Right atrium auricular region (tissue), 2 donors: ENCODE measurements at regions not wholly inside any gene's neighbourhood (a gene's known extent, or its start where the extent isn't known, plus 50 kb on each side); places are given as distances from the start of the nearest gene placed in this dataset.

Experiments used
- DNase-seq: peaks from one replicate; pipeline ENCODE4 v3.0.0-alpha.2; 2019; ENCODE audit warnings: low spot score
- H3K27ac ChIP-seq, 2 donors: fragments of 200-600 bp; sonication (generic); 1 replicate in 1 of 2; 2 replicates in 1 of 2; pipeline ENCODE4 v1.5.1; 2016 to 2019
- H3K27me3 ChIP-seq, 2 donors: fragments of 200-600 bp; sonication (generic); one replicate each; pipeline versions ENCODE4 v1.5.1 to v1.6.0; 2017 to 2019
- H3K36me3 ChIP-seq: fragments of 200-600 bp; sonication (generic); one replicate; pipeline ENCODE4 v1.5.1; 2016
- H3K4me1 ChIP-seq, 2 donors: fragments of 200-600 bp; sonication (generic); one replicate each; pipeline versions ENCODE4 v1.5.1 to v1.6.0; 2017 to 2019
- H3K4me3 ChIP-seq, 2 donors: fragments of 200-600 bp; sonication (generic); 1 replicate in 1 of 2; 2 replicates in 1 of 2; pipeline ENCODE4 v1.5.1; 2017 to 2019; ENCODE audit warnings: mild to moderate bottlenecking in 1 of 2, moderate library complexity in 1 of 2
- H3K9me3 ChIP-seq, 2 donors: fragments of 200-600 bp; sonication (generic); one replicate each; pipeline ENCODE4 v1.5.1; 2019
- TF ChIP-seq, protein P1 (sequence below), 2 donors: fragments of 200-600 bp; sonication (generic); IDR thresholded peaks; one replicate each; pipeline ENCODE4 v1.5.1; 2019; ENCODE audit warnings: antibody characterized with exemption in 2 of 2

DNA sequence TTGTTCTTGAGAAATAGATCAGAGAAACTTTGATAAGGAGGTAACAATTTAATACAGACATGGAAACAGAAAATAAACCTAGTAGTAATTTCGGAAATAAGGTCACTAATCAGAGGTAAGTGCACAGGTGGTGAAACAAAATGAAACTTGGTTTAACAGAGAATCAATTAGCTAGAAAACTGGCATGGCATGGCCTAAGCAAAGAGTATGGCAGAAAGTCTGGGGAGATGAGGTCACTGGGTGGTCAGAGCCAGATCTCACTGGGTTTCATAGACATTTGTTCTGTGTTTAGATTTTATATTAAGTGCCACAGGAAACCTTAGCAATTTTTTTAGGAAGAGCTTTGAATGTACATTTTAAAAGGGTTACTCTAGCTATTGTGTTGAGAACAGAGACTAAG lies 1216.0 kb upstream of the PIK3C3 start:
- no peaks in the 10 kb centered on the region for H3K9me3 ChIP-seq
- no peaks in the 10 kb centered on the region for H3K27me3 ChIP-seq
- no peaks in the 10 kb centered on the region for H3K4me1 ChIP-seq
- no peak for DNase-seq
- H3K4me3 ChIP-seq: no peak overlapping the region
- TF ChIP-seq, protein P1, sequence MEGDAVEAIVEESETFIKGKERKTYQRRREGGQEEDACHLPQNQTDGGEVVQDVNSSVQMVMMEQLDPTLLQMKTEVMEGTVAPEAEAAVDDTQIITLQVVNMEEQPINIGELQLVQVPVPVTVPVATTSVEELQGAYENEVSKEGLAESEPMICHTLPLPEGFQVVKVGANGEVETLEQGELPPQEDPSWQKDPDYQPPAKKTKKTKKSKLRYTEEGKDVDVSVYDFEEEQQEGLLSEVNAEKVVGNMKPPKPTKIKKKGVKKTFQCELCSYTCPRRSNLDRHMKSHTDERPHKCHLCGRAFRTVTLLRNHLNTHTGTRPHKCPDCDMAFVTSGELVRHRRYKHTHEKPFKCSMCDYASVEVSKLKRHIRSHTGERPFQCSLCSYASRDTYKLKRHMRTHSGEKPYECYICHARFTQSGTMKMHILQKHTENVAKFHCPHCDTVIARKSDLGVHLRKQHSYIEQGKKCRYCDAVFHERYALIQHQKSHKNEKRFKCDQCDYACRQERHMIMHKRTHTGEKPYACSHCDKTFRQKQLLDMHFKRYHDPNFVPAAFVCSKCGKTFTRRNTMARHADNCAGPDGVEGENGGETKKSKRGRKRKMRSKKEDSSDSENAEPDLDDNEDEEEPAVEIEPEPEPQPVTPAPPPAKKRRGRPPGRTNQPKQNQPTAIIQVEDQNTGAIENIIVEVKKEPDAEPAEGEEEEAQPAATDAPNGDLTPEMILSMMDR (IDR thresholded peaks at IDR 0.05): no peak
- no peak overlapping the region for H3K27ac ChIP-seq
- H3K36me3 ChIP-seq: no peaks in the 10 kb centered on the region

DNA sequence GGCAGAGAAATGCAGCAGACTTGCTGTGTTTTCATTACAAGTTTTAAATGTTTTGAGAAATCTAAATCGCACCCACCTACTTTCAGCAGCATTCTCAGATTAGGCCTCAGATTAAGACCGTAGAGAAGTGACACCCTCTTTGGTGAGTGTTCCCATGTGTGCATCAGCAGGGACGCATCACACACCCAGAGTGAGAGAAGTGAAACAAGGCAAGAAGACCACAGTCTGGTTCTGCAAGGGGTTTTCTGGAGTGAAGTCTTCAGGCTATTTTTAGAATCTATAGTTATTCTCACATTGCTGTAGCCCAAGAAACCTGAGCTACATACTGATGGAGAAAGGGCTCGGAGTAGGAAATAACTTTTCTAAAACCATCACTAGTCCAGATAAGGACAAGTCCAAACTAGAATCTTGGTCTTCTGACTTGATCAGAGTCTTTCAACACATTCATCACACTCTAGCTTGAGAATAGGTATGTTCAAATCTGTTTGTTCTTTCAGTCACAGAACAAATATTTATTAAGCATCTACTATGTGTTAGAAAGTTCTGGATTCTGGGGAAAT lies 1216.6 kb upstream of the PIK3C3 start:
- H3K4me1 ChIP-seq: no peaks in the 10 kb centered on the region
- no peaks in the 10 kb centered on the region for H3K36me3 ChIP-seq
- H3K27me3 ChIP-seq: no peaks in the 10 kb centered on the region
- DNase-seq: no peak
- no peak overlapping the region for H3K4me3 ChIP-seq
- TF ChIP-seq, protein P1 (IDR thresholded peaks at IDR 0.05): no peak
- no peak overlapping the region for H3K27ac ChIP-seq
- H3K9me3 ChIP-seq: no peaks in the 10 kb centered on the region

DNA sequence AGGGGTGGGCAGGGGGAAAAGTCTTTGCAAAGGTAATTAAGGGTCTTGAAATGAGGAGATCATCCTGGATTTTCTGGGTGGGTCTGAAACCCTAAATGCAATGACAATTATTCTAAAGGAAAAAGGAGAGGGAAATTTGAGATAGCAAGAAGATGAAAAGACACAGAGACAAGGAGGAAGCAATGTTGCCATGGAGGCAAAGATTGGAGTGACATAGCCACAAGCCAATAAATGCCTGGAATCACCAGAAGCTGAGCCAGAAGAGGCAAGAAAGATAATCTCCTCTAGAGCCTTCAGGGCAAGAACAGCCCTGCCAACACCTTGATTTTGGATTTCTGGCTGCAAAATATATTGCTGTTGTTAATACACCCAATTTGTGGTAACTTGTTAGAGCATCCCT lies 1246.3 kb upstream of the PIK3C3 start:
- Histone ChIP-seq H3K27ac (no peak overlapping the region), H3K4me1 (no peaks in the 10 kb centered on the region), H3K4me3 (no peak overlapping the region), H3K36me3 (no peaks in the 10 kb centered on the region), H3K27me3 (no peaks in the 10 kb centered on the region), H3K9me3 (no peaks in the 10 kb centered on the region)
- TF ChIP-seq, protein P1 (IDR thresholded peaks at IDR 0.05): no peak
- DNase-seq: no peak

DNA sequence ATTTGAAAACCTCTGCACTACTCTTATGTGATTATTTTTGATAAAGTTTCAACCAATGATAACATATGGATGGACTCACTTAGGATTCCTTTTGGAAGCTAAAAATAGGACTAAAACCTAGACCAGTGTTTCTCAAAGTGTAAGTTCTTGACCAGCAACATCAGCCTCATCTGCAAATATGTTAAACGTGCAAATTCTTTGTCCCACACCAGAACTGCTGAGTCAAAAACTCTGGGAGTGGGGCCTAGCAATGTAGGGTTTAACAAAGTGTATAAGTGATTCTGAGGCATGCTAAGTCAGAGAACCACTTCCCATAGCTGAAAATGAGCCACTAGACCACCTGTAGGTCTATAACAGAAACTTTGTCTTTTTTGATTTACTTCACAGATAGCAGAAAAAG lies 1247.2 kb upstream of the PIK3C3 start:
- Histone ChIP-seq H3K4me3 (no peak overlapping the region), H3K27me3 (no peaks in the 10 kb centered on the region), H3K9me3 (no peaks in the 10 kb centered on the region), H3K4me1 (no peaks in the 10 kb centered on the region), H3K36me3 (no peaks in the 10 kb centered on the region), H3K27ac (no peak overlapping the region)
- TF ChIP-seq, protein P1 (IDR thresholded peaks at IDR 0.05): no peak
- no peak for DNase-seq

DNA sequence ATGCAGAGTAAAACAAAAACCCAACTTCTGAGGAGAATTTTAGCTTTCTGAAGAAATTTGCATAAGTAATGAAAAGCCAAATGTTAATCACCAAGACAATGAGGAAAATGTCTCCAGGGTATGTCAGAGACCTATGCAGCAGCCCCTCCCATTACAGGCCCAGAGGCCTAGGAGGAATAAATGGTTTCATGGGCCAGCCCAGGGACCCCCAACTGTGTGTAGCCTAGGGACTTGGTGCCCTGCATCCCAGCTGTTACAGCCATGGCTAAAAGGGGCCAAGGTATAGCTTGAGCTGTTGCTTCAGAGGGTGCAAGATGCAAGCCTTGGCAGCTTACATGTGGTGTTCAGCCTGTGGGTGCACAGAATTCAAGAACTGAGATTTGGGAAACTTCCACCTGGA lies 1256.9 kb upstream of the PIK3C3 start:
- TF ChIP-seq, protein P1 (IDR thresholded peaks at IDR 0.05): no peak
- H3K9me3 ChIP-seq: no peaks in the 10 kb centered on the region
- H3K27me3 ChIP-seq: no peaks in the 10 kb centered on the region
- no peaks in the 10 kb centered on the region for H3K36me3 ChIP-seq
- H3K4me3 ChIP-seq: no peak overlapping the region
- H3K27ac ChIP-seq: no peak overlapping the region
- no peaks in the 10 kb centered on the region for H3K4me1 ChIP-seq
- no peak for DNase-seq

DNA sequence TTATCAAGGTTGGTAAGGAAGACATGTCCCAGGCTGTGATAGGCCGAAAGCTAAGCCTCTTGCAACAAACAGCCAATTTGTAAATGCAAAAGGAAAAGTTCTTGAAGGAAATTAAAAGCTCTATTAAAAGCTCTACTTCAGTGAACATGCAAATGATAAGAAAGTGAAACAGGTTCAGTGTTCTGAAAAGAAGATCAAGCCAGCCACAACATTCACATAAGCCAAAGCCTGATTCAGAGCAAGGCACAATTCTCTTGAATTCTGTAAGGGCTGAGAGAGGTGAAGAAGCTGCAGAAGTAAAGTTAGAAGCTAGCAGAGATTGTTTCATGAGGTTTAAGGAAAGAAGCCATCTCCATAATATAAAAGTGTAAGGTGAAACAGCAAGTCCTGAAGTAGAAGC lies 1259.5 kb upstream of the PIK3C3 start:
- TF ChIP-seq, protein P1 (IDR thresholded peaks at IDR 0.05): no peak
- no peaks in the 10 kb centered on the region for H3K27me3 ChIP-seq
- H3K36me3 ChIP-seq: no peaks in the 10 kb centered on the region
- H3K4me1 ChIP-seq: no peaks in the 10 kb centered on the region
- H3K9me3 ChIP-seq: no peaks in the 10 kb centered on the region
- no peak for DNase-seq
- H3K4me3 ChIP-seq: no peak overlapping the region
- H3K27ac ChIP-seq: no peak overlapping the region
